ENCODE measurements at regions not wholly inside any gene's neighbourhood (a gene's known extent, or its start where the extent isn't known, plus 50 kb on each side); places are given as distances from the start of the nearest gene placed in this dataset.
"Not testable (repeated sequence)": the region's sequence is repeated elsewhere in the genome, so short reads cannot be mapped to it uniquely, and the experiment has no call there.

DNA sequence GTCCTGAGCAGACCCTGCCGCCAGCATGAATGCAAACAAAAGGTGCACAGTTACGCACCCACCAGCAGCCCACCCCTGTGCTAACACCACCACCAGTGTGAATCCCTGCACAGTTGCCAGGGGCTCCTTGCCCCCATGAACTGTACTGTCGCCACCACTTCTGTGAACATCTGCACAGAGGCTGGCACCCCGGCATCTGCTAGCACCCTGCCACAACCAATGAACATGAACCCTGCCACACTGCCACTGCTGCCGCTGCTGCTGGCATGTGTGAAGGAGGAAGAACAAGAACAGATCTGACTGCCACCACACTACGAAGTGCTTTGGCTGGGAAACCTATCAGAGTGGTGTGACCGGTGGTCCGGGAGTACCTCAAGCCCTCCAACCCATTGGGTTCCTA lies 261.3 kb downstream of the PARM1 start:
- intact Hi-C loops (cut with micrococcal nuclease): no loop called here
- no peaks in the 10 kb centered on the region for H3K36me3 ChIP-seq (ENCODE audit: control insufficient read depth in 2 of 3, insufficient read depth in 3 of 3, low read length in 3 of 3)
- Mint-ChIP-seq H3K9me3 (peaks cover 3 to 21% (median 6%) of the 10 kb centered on the region in 11 donors), H3K36me3 (no peaks in the 10 kb centered on the region), H3K4me3 (no peak overlapping the region), H3K27ac (no peak overlapping the region), H3K4me1 (no peaks in the 10 kb centered on the region), H3K27me3 (no peaks in the 10 kb centered on the region)
- DNase-seq: no peak
- H3K4me3 ChIP-seq (ENCODE audit: low read length): no peak overlapping the region
- H3K27me3 ChIP-seq (ENCODE audit: control insufficient read depth in 2 of 2, insufficient read depth in 2 of 2, low read length in 2 of 2): no peaks in the 10 kb centered on the region
- no peak overlapping the region for H3K27ac ChIP-seq (ENCODE audit: low read depth, low read length)
- ChIA-PET POLR2A (no interaction called here), CTCF (no interaction called here)
- ATAC-seq: no peak
- H3K4me1 ChIP-seq (ENCODE audit: control insufficient read depth in 2 of 2, insufficient read depth in 2 of 2, low read length in 2 of 2): no peaks in the 10 kb centered on the region
- no peaks in the 10 kb centered on the region for H3K9me3 ChIP-seq (ENCODE audit: control insufficient read depth in 2 of 3, low read length in 3 of 3)

DNA sequence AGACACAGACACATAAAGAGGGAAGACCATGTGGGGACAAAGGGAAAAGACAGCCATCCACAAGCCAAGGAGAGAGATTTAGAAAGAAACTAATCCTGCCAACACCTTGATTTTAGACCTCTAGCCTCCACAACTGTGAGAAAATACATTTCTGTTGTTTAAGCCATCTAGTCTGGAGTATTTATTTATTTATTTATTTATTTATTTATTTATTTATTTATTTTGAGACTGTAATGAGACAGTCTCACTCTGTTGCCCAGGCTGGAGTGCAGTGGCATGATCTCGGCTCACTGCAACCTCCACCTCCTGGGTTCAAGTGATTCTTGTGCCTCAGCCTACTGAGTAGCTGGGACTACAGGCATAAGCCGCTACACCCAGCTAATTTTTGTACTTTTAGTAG lies 259.3 kb downstream of the PARM1 start:
- CTCF ChIA-PET; H3K27ac ChIP-seq (ENCODE audit: low read depth, low read length); H3K4me1 Mint-ChIP-seq; H3K4me1 ChIP-seq (ENCODE audit: control insufficient read depth in 2 of 2, insufficient read depth in 2 of 2, low read length in 2 of 2); H3K9me3 Mint-ChIP-seq; H3K27me3 ChIP-seq (ENCODE audit: control insufficient read depth in 2 of 2, insufficient read depth in 2 of 2, low read length in 2 of 2); H3K27ac Mint-ChIP-seq; H3K27me3 Mint-ChIP-seq; DNase-seq; POLR2A ChIA-PET; intact Hi-C loops (cut with micrococcal nuclease); H3K4me3 Mint-ChIP-seq; ATAC-seq; H3K36me3 Mint-ChIP-seq; H3K9me3 ChIP-seq (ENCODE audit: control insufficient read depth in 2 of 3, low read length in 3 of 3); H3K4me3 ChIP-seq (ENCODE audit: low read length); H3K36me3 ChIP-seq (ENCODE audit: control insufficient read depth in 2 of 3, insufficient read depth in 3 of 3, low read length in 3 of 3): not testable (repeated sequence)

DNA sequence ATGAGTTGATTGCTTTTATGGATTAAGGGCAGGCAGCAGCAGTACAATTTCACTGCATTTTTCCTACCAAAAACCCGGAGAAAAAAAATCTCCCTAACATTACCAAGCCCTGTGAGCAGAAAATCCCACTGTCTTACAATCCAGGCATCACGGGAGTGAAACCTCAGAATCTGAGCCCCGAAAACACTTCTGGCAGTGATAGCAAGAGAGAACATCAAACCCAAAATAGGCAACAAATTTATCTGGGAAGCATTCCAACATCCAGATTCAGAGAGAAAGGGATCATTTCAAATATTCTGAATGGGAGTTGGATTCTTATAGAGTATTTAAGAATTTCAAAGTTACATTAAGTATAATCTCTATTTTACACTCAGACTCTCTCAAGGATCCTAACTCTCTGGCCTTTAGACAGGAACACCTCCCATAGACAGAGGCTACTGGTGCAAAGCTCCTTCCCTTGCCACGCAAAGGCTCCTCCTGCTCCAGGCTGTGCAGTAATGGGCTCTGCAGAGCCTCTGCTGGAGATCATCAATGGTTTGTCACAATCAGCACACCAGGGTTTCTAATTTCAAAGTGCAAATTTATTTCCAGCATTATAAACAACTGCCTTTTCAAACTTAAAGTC lies 256.9 kb downstream of the PARM1 start:
- ChIA-PET CTCF (no interaction called here), POLR2A (no interaction called here)
- no peaks in the 10 kb centered on the region for H3K27me3 ChIP-seq (ENCODE audit: control insufficient read depth in 2 of 2, insufficient read depth in 2 of 2, low read length in 2 of 2)
- Mint-ChIP-seq H3K4me1 (no peaks in the 10 kb centered on the region), H3K27ac (no peak overlapping the region), H3K9me3 (peaks cover 0 to 12% (median 2%) of the 10 kb centered on the region in 11 donors), H3K36me3 (no peaks in the 10 kb centered on the region), H3K4me3 (no peak overlapping the region), H3K27me3 (no peaks in the 10 kb centered on the region)
- ATAC-seq (no peak), DNase-seq (no peak)
- H3K4me1 ChIP-seq (ENCODE audit: control insufficient read depth in 2 of 2, insufficient read depth in 2 of 2, low read length in 2 of 2): no peaks in the 10 kb centered on the region
- no peaks in the 10 kb centered on the region for H3K9me3 ChIP-seq (ENCODE audit: control insufficient read depth in 2 of 3, low read length in 3 of 3)
- intact Hi-C loops (cut with micrococcal nuclease): no loop called here
- no peak overlapping the region for H3K4me3 ChIP-seq (ENCODE audit: low read length)
- no peaks in the 10 kb centered on the region for H3K36me3 ChIP-seq (ENCODE audit: control insufficient read depth in 2 of 3, insufficient read depth in 3 of 3, low read length in 3 of 3)
- no peak overlapping the region for H3K27ac ChIP-seq (ENCODE audit: low read depth, low read length)

DNA sequence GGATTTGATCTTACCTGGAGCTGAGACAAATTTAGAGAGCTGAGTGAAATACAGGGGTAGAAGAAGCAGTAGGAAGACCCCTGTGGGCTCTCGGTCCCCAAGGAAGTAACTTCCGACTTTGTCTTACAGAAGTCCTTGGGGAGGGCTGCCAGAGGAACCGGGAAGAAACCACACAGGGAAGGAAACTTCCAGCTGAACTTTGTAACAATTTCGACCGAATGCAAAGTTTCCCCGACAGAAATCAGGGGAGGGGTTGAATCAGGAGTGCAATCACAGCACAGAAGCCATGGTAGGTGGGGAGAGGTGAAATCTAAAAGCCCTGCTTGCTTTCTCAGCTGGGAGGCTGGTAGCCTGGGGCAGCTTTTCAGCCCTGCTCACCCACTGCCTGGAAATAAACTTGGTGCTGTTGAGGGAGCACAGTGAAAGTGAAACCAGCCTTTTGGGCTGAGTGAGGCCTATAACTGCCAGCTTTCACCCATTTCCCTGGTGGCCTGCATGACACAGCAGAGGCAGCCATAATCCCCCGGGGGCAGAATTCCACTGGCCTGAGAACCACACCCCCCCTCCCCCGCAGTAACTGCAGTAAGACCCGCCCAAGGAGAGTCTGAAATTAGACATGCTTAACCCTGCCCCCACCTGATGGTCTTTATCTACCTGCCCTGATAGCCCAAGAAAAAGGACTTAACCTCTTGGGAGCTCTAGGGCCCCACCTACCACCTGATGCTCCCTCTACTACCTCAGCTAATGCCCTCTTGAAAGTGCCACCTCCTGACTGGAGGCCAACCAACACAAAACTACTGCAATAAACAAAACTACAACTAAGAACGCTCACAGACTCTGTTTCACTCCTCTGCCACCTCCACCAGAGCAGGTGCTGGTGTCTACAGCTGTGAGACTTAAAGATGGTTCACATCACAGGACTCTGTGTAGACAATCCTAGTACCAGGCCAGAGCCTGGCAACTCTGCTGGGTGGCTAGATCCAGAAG lies 248.2 kb downstream of the PARM1 start:
- ATAC-seq (no peak), DNase-seq (no peak)
- Mint-ChIP-seq H3K4me1 (peaks cover 0 to 2% (median 0%) of the 10 kb centered on the region in 7 donors), H3K4me3 (no peak overlapping the region), H3K27ac (no peak overlapping the region), H3K9me3 (peaks cover 0 to 24% (median 8%) of the 10 kb centered on the region in 11 donors), H3K27me3 (peaks cover 0 to 16% (median 0%) of the 10 kb centered on the region in 5 donors), H3K36me3 (no peaks in the 10 kb centered on the region)
- POLR2A ChIA-PET: no interaction called here
- H3K9me3 ChIP-seq (ENCODE audit: control insufficient read depth in 2 of 3, low read length in 3 of 3): no peaks in the 10 kb centered on the region
- H3K4me1 ChIP-seq (ENCODE audit: control insufficient read depth in 2 of 2, insufficient read depth in 2 of 2, low read length in 2 of 2): no peaks in the 10 kb centered on the region
- CTCF ChIA-PET: no interaction called here
- H3K36me3 ChIP-seq (ENCODE audit: control insufficient read depth in 2 of 3, insufficient read depth in 3 of 3, low read length in 3 of 3): no peaks in the 10 kb centered on the region
- no peak overlapping the region for H3K4me3 ChIP-seq (ENCODE audit: low read length)
- intact Hi-C loops (cut with micrococcal nuclease): no loop called here
- H3K27ac ChIP-seq (ENCODE audit: low read depth, low read length): no peak overlapping the region
- H3K27me3 ChIP-seq (ENCODE audit: control insufficient read depth in 2 of 2, insufficient read depth in 2 of 2, low read length in 2 of 2): no peaks in the 10 kb centered on the region

DNA sequence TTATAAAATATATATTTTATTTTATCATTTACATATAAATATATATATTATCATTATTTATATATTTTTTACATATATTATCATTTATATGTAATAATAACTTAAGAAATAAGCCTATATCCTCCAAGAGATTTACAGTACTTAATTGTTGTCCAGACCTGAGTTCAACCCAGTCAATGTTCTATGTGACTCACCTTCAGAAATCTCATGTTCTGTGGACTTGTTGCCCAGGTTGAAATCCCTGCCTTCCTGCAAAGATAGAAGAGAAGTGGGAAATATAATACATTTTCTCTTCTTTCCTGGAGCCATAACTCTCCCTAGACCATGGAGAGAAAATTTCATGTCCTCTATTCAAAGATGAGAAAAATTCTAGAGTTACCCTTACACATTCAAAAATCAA lies 247.3 kb downstream of the PARM1 start:
- Mint-ChIP-seq H3K4me3 (no peak overlapping the region), H3K9me3 (peaks cover 0 to 20% (median 6%) of the 10 kb centered on the region in 11 donors), H3K27me3 (peaks cover 0 to 16% (median 0%) of the 10 kb centered on the region in 5 donors), H3K4me1 (peaks cover 0 to 2% (median 0%) of the 10 kb centered on the region in 7 donors), H3K36me3 (no peaks in the 10 kb centered on the region), H3K27ac (no peak overlapping the region)
- Histone ChIP-seq H3K27me3 (ENCODE audit: control insufficient read depth in 2 of 2, insufficient read depth in 2 of 2, low read length in 2 of 2) (no peaks in the 10 kb centered on the region), H3K9me3 (ENCODE audit: control insufficient read depth in 2 of 3, low read length in 3 of 3) (no peaks in the 10 kb centered on the region), H3K4me3 (ENCODE audit: low read length) (no peak overlapping the region), H3K36me3 (ENCODE audit: control insufficient read depth in 2 of 3, insufficient read depth in 3 of 3, low read length in 3 of 3) (no peaks in the 10 kb centered on the region), H3K27ac (ENCODE audit: low read depth, low read length) (no peak overlapping the region), H3K4me1 (ENCODE audit: control insufficient read depth in 2 of 2, insufficient read depth in 2 of 2, low read length in 2 of 2) (no peaks in the 10 kb centered on the region)
- CTCF ChIA-PET: no interaction called here
- no peak for DNase-seq
- POLR2A ChIA-PET: no interaction called here
- ATAC-seq: no peak
- intact Hi-C loops (cut with micrococcal nuclease): no loop called here

DNA sequence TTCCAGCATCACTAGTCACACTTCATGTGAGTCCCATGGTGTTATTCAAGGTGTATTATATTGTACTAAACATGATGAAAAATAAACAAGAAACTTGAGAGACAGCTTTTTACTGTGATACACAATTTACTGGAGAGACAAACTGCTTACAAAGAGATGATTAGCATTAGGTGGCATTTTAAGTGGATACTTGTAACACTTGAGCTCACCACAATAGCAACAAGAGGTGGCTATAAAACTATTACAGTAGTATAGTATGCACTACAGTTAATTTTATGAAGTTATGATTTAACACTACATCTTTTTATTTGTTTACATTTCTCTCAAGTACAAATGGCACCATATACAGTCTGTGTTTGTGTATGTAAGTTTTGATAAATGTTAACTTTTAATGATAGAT lies 246.6 kb downstream of the PARM1 start:
- H3K4me3 ChIP-seq (ENCODE audit: low read length): no peak overlapping the region
- no peaks in the 10 kb centered on the region for H3K36me3 Mint-ChIP-seq
- no peaks in the 10 kb centered on the region for H3K36me3 ChIP-seq (ENCODE audit: control insufficient read depth in 2 of 3, insufficient read depth in 3 of 3, low read length in 3 of 3)
- ChIA-PET CTCF (no interaction called here), POLR2A (no interaction called here)
- H3K27ac Mint-ChIP-seq: no peak overlapping the region
- ATAC-seq: no peak
- no peak overlapping the region for H3K27ac ChIP-seq (ENCODE audit: low read depth, low read length)
- no peaks in the 10 kb centered on the region for H3K4me1 ChIP-seq (ENCODE audit: control insufficient read depth in 2 of 2, insufficient read depth in 2 of 2, low read length in 2 of 2)
- peaks cover 0 to 16% (median 0%) of the 10 kb centered on the region in 5 donors for H3K27me3 Mint-ChIP-seq
- peaks cover 0 to 2% (median 0%) of the 10 kb centered on the region in 7 donors for H3K4me1 Mint-ChIP-seq
- intact Hi-C loops (cut with micrococcal nuclease): no loop called here
- H3K9me3 Mint-ChIP-seq: peaks cover 0 to 20% (median 6%) of the 10 kb centered on the region in 11 donors
- no peaks in the 10 kb centered on the region for H3K27me3 ChIP-seq (ENCODE audit: control insufficient read depth in 2 of 2, insufficient read depth in 2 of 2, low read length in 2 of 2)
- no peak overlapping the region for H3K4me3 Mint-ChIP-seq
- no peaks in the 10 kb centered on the region for H3K9me3 ChIP-seq (ENCODE audit: control insufficient read depth in 2 of 3, low read length in 3 of 3)
- DNase-seq: no peak

DNA sequence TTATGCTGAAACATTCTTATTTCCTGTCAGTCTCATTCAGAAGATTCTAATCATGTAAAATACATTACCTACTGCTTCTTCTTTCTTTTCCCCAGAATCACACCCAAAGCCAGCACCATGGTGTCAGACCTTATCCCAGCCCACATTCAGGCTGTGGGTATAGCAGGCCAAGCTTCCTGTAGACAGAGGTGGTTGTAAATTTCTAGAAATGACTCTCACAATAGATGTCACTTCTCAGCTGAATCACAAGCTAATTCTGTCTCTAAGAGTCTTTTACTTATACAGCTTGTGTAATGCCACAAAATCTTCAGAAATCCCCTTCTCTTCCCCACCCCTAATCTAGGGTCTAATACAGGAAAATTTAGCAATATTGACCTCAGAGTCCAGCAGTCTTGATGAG lies 239.6 kb downstream of the PARM1 start:
- ChIA-PET CTCF (no interaction called here), POLR2A (no interaction called here)
- H3K27me3 ChIP-seq (ENCODE audit: control insufficient read depth in 2 of 2, insufficient read depth in 2 of 2, low read length in 2 of 2): no peaks in the 10 kb centered on the region
- Mint-ChIP-seq H3K9me3 (peaks cover 0 to 5% (median 1%) of the 10 kb centered on the region in 11 donors), H3K4me3 (no peak overlapping the region), H3K27me3 (peaks cover 0 to 4% (median 0%) of the 10 kb centered on the region in 5 donors), H3K27ac (no peak overlapping the region), H3K4me1 (no peaks in the 10 kb centered on the region), H3K36me3 (no peaks in the 10 kb centered on the region)
- intact Hi-C loops (cut with micrococcal nuclease): no loop called here
- no peak for ATAC-seq
- no peak for DNase-seq
- no peak overlapping the region for H3K4me3 ChIP-seq (ENCODE audit: low read length)
- H3K27ac ChIP-seq (ENCODE audit: low read depth, low read length): no peak overlapping the region
- H3K9me3 ChIP-seq (ENCODE audit: control insufficient read depth in 2 of 3, low read length in 3 of 3): no peaks in the 10 kb centered on the region
- H3K36me3 ChIP-seq (ENCODE audit: control insufficient read depth in 2 of 3, insufficient read depth in 3 of 3, low read length in 3 of 3): no peaks in the 10 kb centered on the region
- no peaks in the 10 kb centered on the region for H3K4me1 ChIP-seq (ENCODE audit: control insufficient read depth in 2 of 2, insufficient read depth in 2 of 2, low read length in 2 of 2)

Data from naive thymus-derived CD4-positive, alpha-beta T cell (primary cell).